ENCODE measurements at regions not wholly inside any gene's neighbourhood (a gene's known extent, or its start where the extent isn't known, plus 50 kb on each side); places are given as distances from the start of the nearest gene placed in this dataset.

DNA sequence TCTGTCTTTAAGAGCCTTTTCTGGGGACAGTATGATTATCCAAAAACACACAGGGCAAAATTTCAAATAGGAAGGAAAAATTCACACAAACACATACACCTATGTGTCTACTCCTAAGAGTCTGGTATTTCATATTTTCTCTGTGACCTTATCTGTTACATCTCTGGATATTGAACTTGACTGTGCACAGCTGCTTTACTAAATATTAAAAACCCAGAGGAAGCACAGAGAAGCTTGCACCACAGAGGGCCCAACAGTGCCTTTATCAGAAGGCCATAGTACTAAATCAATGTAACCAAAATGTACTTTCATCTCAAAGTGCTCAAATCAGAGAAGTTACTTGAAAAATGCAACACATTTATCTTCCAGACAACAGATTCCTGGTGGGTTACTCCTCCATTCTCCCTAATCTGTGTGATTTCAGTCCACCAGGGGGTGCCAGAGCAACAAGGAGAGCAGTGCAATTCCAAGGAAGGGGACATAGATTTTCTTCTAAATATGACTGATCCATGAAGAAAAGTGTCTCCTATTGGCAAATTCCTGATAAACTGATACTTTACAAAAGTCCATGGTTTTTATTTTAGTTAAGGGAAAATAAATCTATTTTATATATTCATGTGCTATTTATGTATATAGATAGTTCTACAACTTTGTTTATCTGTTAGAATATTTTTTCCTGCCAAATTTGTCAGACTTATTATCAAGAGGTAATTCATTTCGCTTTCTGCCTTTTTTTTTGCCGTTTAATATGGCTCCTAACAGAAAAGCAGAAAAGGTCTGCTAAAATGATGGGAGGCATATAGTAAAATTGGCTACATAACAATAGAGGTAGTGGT is 617.6 kb downstream of the LRFN5 start:
- peak; percentile 5 to 13 for DNase-seq
- H3K4me3 ChIP-seq (ENCODE audit: low read length): no peak overlapping the region
- H3K27ac ChIP-seq (ENCODE audit: low read length): no peak overlapping the region
- no peaks in the 10 kb centered on the region for H3K27me3 ChIP-seq (ENCODE audit: control insufficient read depth, insufficient read depth, low read length)
- 83% methylated on average over 2 of the region's 2 CpGs for WGBS (ENCODE audit: insufficient coverage, low lambda C conversion rate)
- H3K36me3 ChIP-seq (ENCODE audit: control insufficient read depth, insufficient read depth, low read length): no peaks in the 10 kb centered on the region
- H3K9me3 ChIP-seq (ENCODE audit: control insufficient read depth, low read depth, low read length): peaks cover 4% of the 10 kb centered on the region
- no peaks in the 10 kb centered on the region for H3K4me1 ChIP-seq (ENCODE audit: control insufficient read depth, insufficient read depth, low read length)

DNA sequence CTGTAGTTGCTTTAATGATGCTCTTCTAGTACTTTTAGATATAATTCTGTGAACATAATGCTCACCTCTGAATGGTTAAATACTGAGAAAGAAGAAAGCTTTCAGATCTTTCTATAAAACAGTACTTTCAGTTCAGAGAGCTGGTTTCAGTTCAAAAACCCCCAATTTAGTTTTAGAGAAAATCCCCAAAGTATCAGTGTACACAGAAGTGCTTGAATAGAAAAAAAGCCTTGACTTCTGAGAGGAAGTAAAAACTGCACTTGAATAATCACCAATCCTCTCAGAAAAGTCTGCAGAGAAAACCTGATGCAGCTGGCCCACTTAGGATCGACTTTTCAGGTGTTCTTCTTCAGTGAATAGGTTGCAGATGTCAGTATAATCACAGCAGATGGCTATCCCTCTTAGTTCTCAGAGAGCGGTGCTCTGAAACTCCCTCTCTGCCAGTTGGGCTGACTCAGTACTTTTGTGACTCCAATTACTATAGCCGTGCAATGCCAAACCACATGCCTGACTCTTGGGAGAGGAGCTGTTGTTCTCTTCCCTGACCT is 616.3 kb downstream of the LRFN5 start:
- Histone ChIP-seq H3K36me3 (ENCODE audit: control insufficient read depth, insufficient read depth, low read length) (no peaks in the 10 kb centered on the region), H3K4me3 (ENCODE audit: low read length) (no peak overlapping the region), H3K27ac (ENCODE audit: low read length) (no peak overlapping the region), H3K4me1 (ENCODE audit: control insufficient read depth, insufficient read depth, low read length) (no peaks in the 10 kb centered on the region), H3K9me3 (ENCODE audit: control insufficient read depth, low read depth, low read length) (no peaks in the 10 kb centered on the region), H3K27me3 (ENCODE audit: control insufficient read depth, insufficient read depth, low read length) (no peaks in the 10 kb centered on the region)
- WGBS (ENCODE audit: insufficient coverage, low lambda C conversion rate): no CpG with 5 or more reads among the region's 3 CpGs
- DNase-seq: peak in 1 of 2 donors; percentile 2

DNA sequence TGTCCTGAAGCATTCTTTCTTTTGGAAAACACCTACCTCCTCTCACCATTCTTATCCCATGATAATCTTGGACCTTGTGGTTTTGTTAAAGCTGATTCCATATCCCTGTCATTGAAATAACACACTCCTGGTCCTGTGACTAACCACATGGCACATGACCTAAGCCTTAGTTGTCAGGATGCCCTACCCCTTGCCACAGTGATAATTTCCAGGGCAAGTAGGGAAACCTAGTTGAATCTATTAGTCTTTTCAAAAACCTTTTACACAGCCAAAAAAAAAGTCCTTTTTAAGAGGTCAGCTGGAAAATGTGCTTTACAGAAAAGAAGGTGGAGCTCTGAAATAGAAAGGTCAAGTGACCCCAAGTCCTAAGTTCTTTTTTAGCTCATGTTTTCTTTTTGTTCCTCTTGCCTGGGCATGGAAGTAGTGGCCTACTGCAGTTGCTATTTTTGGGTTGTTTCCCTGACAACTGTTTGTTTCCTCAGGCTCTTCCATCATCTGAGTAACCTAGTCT is 608.4 kb downstream of the LRFN5 start:
- no peaks in the 10 kb centered on the region for H3K27me3 ChIP-seq (ENCODE audit: control insufficient read depth, insufficient read depth, low read length)
- H3K27ac ChIP-seq (ENCODE audit: low read length): no peak overlapping the region
- DNase-seq: no peak
- no peaks in the 10 kb centered on the region for H3K36me3 ChIP-seq (ENCODE audit: control insufficient read depth, insufficient read depth, low read length)
- no peaks in the 10 kb centered on the region for H3K4me1 ChIP-seq (ENCODE audit: control insufficient read depth, insufficient read depth, low read length)
- no peaks in the 10 kb centered on the region for H3K9me3 ChIP-seq (ENCODE audit: control insufficient read depth, low read depth, low read length)
- no peak overlapping the region for H3K4me3 ChIP-seq (ENCODE audit: low read length)

DNA sequence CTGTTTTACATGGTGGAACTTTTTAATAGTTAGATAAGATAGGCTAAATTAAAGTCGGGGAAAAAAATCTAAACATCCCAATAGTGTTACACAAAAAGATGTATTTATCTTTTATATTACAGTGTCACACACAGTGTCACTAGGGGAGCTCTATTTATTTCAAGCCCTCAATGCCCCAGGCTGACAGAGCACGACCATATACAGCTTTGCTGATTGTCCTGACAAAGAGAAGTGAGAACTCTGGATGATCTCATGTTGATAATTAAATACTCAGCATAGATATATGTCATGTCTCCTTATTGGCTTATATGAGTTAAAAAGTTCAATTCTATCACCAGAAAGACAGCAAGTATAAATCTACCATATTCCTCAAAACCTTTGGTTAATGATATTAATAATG is 594.3 kb downstream of the LRFN5 start:
- WGBS (ENCODE audit: insufficient coverage, low lambda C conversion rate): no CpG with 5 or more reads among the region's 2 CpGs
- Histone ChIP-seq H3K27ac (ENCODE audit: low read length) (no peak overlapping the region), H3K4me3 (ENCODE audit: low read length) (no peak overlapping the region), H3K4me1 (ENCODE audit: control insufficient read depth, insufficient read depth, low read length) (no peaks in the 10 kb centered on the region), H3K9me3 (ENCODE audit: control insufficient read depth, low read depth, low read length) (no peaks in the 10 kb centered on the region), H3K27me3 (ENCODE audit: control insufficient read depth, insufficient read depth, low read length) (no peaks in the 10 kb centered on the region), H3K36me3 (ENCODE audit: control insufficient read depth, insufficient read depth, low read length) (no peaks in the 10 kb centered on the region)
- DNase-seq: no peak

DNA sequence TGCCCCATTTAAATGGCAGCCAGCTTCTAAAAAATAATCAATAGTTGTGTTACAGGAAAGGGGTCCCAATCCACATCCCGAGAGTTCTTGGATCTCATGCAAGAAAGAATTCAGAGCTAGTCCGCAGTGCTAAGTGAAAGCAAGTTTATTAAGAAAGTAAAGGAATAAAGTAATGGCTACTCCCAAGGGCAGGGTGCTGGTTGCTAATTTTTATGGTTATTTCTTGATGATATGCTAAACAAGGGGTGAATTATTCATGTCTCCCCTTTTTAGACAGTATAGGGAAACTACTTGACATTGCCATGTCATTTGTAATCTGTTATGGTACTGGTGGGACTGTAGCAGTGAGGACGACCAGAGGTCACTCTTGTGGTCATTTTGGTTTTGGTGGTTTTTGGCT is 591.3 kb downstream of the LRFN5 start:
- Histone ChIP-seq H3K36me3 (ENCODE audit: control insufficient read depth, insufficient read depth, low read length) (no peaks in the 10 kb centered on the region), H3K9me3 (ENCODE audit: control insufficient read depth, low read depth, low read length) (no peaks in the 10 kb centered on the region), H3K4me1 (ENCODE audit: control insufficient read depth, insufficient read depth, low read length) (no peaks in the 10 kb centered on the region), H3K4me3 (ENCODE audit: low read length) (no peak overlapping the region), H3K27ac (ENCODE audit: low read length) (no peak overlapping the region), H3K27me3 (ENCODE audit: control insufficient read depth, insufficient read depth, low read length) (no peaks in the 10 kb centered on the region)
- 20% methylated on average over 1 of the region's 3 CpGs for WGBS (ENCODE audit: insufficient coverage, low lambda C conversion rate)
- no peak for DNase-seq

DNA sequence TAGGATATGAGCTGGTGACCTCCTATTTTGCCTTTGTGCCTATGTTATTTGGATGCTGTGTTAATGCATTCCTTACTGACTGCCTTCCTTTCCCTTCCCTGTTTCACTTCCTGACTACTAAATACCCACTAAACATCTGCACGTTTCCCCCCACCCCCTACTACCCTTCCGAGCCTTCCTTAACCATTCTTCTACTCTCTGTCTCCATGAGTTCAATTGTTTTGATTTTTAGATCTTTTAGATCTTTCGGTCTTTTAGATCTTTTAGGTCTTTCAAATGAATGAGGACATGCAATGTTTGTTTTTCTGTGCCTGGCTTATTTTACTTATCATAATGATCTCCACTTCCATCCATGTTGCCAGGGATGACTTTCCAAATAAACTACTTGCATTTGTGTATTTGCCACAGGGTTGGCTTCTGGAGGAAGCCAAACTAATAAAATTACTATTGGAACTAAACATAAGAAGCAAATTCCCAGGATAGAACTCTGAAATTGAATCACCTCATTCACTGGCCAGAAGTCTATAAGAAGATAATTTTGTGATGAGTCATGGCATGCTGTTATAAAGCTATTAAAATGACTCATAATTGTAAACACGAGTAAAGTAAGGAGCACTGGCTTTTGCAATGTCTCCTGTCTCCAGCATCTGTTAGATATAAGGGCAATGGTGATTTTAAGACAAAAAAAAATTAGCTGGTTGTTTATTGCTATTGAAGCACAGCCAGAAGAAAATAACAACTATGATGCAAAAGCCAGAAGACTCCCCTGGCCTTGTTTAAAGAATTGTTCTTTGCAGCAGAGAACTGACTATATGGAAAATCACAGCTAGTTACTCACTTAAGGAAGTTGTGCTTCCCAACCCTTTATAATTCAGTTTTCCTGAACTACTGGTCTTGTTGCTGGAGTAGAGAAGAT is 586.3 kb downstream of the LRFN5 start:
- Histone ChIP-seq H3K27me3 (ENCODE audit: control insufficient read depth, insufficient read depth, low read length) (no peaks in the 10 kb centered on the region), H3K27ac (ENCODE audit: low read length) (no peak overlapping the region), H3K4me3 (ENCODE audit: low read length) (no peak overlapping the region), H3K4me1 (ENCODE audit: control insufficient read depth, insufficient read depth, low read length) (no peaks in the 10 kb centered on the region), H3K36me3 (ENCODE audit: control insufficient read depth, insufficient read depth, low read length) (no peaks in the 10 kb centered on the region), H3K9me3 (ENCODE audit: control insufficient read depth, low read depth, low read length) (no peaks in the 10 kb centered on the region)
- peak in 1 of 2 donors; percentile 4 for DNase-seq
- 46% methylated on average over 4 of the region's 4 CpGs for WGBS (ENCODE audit: insufficient coverage, low lambda C conversion rate)

DNA sequence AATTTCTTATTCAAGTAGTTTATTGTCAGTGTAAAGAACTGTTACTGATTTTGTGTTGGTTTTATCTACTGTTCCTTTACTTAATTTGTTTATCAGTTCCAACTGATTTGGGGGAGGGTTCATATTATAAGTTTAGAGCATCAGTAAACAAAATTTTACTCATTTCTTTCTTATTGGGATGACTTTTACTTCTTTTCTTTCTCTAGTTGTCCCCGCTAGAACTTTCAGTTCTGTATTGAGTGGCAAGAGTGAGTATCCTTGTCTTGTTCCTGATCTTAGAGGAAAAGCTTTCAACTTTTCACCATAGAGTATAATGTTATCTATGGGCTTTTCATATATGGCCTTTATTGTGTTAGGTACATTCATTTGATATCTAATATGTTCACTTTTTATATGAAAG is 584.1 kb downstream of the LRFN5 start:
- WGBS (ENCODE audit: insufficient coverage, low lambda C conversion rate): 100% methylated on average over 1 of the region's 1 CpG
- Histone ChIP-seq H3K4me3 (ENCODE audit: low read length) (no peak overlapping the region), H3K9me3 (ENCODE audit: control insufficient read depth, low read depth, low read length) (no peaks in the 10 kb centered on the region), H3K4me1 (ENCODE audit: control insufficient read depth, insufficient read depth, low read length) (no peaks in the 10 kb centered on the region), H3K36me3 (ENCODE audit: control insufficient read depth, insufficient read depth, low read length) (no peaks in the 10 kb centered on the region), H3K27ac (ENCODE audit: low read length) (no peak overlapping the region), H3K27me3 (ENCODE audit: control insufficient read depth, insufficient read depth, low read length) (no peaks in the 10 kb centered on the region)
- no peak for DNase-seq

DNA sequence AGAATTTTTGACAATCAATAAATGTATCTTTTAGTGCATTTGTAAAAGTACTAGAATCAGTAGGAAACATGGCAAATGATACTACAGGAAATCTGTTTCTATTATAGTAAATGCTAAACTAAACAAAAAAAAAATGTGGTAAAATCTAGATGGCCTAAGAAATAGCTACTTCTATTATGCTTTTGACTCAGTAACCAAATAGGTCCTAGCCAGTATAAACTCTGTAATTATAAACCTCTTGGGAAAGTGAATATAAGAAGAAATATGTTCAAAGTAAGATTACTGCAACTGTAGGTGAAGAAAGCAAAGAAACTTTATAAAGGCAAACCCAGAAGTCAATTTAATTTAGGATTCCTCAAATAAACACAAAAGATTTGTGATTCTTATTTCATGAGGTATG is 581.2 kb downstream of the LRFN5 start:
- Histone ChIP-seq H3K27ac (ENCODE audit: low read length) (no peak overlapping the region), H3K4me3 (ENCODE audit: low read length) (no peak overlapping the region), H3K4me1 (ENCODE audit: control insufficient read depth, insufficient read depth, low read length) (no peaks in the 10 kb centered on the region), H3K9me3 (ENCODE audit: control insufficient read depth, low read depth, low read length) (no peaks in the 10 kb centered on the region), H3K27me3 (ENCODE audit: control insufficient read depth, insufficient read depth, low read length) (no peaks in the 10 kb centered on the region), H3K36me3 (ENCODE audit: control insufficient read depth, insufficient read depth, low read length) (no peaks in the 10 kb centered on the region)
- no peak for DNase-seq

DNA sequence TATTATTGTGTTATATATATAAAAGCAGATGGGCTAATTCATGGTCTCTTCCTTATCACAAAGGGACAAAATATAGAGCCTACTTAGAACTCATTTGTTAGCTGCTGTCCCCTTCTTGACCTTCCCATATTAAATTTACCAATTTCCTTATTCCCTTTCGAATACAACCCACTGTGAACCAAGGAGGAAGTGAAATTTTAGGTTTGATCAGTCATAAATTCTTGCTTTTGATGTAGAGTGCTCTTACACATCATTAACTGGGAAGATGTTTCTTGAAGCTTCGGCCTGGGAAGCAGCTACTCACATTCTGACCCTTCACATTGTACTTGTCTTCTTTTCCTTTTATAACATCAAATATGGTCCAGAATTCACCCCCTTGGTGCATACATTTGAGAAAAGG is 579.0 kb downstream of the LRFN5 start:
- Histone ChIP-seq H3K4me1 (ENCODE audit: control insufficient read depth, insufficient read depth, low read length) (no peaks in the 10 kb centered on the region), H3K27me3 (ENCODE audit: control insufficient read depth, insufficient read depth, low read length) (no peaks in the 10 kb centered on the region), H3K27ac (ENCODE audit: low read length) (no peak overlapping the region), H3K9me3 (ENCODE audit: control insufficient read depth, low read depth, low read length) (no peaks in the 10 kb centered on the region), H3K4me3 (ENCODE audit: low read length) (no peak overlapping the region), H3K36me3 (ENCODE audit: control insufficient read depth, insufficient read depth, low read length) (no peaks in the 10 kb centered on the region)
- no peak for DNase-seq
- 100% methylated on average over 2 of the region's 2 CpGs for WGBS (ENCODE audit: insufficient coverage, low lambda C conversion rate)

DNA sequence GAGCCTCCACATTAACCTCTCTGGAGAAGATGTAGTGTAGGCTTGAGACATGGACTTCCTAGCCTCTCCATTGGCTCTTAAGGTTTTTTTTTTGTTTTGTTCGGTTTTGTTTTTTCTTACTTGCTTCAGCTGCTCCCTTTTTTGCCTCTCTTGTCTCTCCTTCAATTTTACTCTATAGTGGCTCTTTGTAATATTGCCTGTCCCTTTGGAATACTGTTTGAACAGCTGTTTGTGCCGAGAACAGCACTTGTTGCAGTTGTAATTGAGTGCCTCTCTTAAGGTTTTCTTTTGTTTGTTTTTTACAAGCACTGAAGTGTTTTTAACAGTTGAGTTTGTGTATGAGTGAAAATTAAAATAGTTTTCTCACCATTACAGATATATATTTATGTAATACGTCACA is 567.7 kb downstream of the LRFN5 start:
- Histone ChIP-seq H3K27ac (ENCODE audit: low read length) (no peak overlapping the region), H3K9me3 (ENCODE audit: control insufficient read depth, low read depth, low read length) (peaks cover 3% of the 10 kb centered on the region), H3K27me3 (ENCODE audit: control insufficient read depth, insufficient read depth, low read length) (no peaks in the 10 kb centered on the region), H3K36me3 (ENCODE audit: control insufficient read depth, insufficient read depth, low read length) (no peaks in the 10 kb centered on the region), H3K4me1 (ENCODE audit: control insufficient read depth, insufficient read depth, low read length) (no peaks in the 10 kb centered on the region), H3K4me3 (ENCODE audit: low read length) (no peak overlapping the region)
- no peak for DNase-seq
- 100% methylated on average over 1 of the region's 3 CpGs for WGBS (ENCODE audit: insufficient coverage, low lambda C conversion rate)

Data from large intestine (tissue), 3 donors.